ENCODE measurements at regions not wholly inside any gene's neighbourhood (a gene's known extent, or its start where the extent isn't known, plus 50 kb on each side); places are given as distances from the start of the nearest gene placed in this dataset.

GRCh38 chrX:128165884-128166408, 113.7 kb upstream of the ACTRT1 start:
- DNase-seq: no peak

GRCh38 chrX:128156204-128156603, 104.0 kb upstream of the ACTRT1 start:
- no peak for DNase-seq

GRCh38 chrX:128142745-128143144, 90.5 kb upstream of the ACTRT1 start:
- no peak for DNase-seq

- DNase-seq: no peak
These were observed 54.4 kb upstream of the ACTRT1 start for GRCh38 chrX:128106630-128107029.

GRCh38 chrX:128105659-128106058, 53.5 kb upstream of the ACTRT1 start:
- DNase-seq: no peak

Data from cortex of kidney (tissue), 1 donor.